HuH-7 (cell line): ENCODE measurements at regions not wholly inside any gene's neighbourhood (a gene's known extent, or its start where the extent isn't known, plus 50 kb on each side); places are given as distances from the start of the nearest gene placed in this dataset.
A peak's percentile ranks its signal among the peaks of the same experiment; 100 is the strongest.

Experiments used
- DNase-seq: peaks from one replicate; pipeline ENCODE4 v3.0.0; 2011; ENCODE audit warnings: low spot score

DNA sequence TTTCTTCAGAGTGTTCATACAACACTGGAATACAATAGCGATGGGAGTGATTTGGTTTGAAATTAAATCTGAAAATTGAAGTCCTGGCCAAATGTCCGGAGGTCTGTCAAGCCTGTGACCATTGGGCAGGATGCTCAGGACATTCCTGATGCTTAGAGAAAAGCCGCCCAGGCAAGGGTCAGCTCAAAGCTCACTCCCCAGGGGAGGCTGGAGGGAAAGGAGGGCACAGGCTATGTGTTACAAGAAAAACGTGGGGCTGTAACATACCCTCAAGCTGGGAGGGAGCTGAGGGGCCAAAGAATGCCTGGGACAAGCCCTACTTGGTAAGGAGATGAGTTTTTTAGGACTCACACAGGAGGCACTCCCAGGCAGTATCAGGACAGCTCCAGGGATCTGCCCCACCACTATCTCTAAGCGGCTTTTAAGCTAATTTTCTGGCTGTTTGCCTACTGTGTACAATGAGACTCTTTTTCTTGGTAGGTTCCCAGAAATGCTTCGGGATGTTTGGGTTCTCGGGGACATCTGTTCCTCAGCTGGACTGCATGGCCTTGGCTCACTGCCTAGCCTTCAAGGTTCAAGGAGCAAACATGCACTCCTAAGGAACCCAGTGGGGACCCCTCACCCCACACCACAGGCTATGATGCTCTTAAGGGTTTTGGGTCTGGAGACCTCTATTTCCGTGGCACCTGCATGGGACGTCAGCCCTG is 500.1 kb downstream of the BRD1 start:
- DNase-seq: no peak

DNA sequence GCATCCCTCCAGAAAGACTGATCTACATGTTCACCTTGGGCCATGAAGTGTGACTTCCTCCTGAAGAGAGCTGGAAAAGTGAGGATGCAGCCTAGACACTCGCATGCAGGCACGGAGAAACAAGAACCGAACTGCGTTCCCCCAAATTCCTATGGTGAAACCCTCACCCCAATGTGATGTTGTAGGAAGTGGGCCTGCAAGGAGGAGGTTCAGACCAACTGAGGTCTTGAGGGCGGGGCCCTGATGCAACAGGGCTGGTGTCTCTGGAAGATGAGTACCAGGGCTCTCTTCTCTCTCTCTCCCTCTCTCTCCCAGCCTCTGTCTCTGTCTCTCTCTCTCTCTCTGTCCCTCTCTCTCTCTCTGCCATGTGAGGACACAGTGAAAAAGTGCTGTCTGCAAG is 501.1 kb downstream of the BRD1 start:
- DNase-seq: no peak

DNA sequence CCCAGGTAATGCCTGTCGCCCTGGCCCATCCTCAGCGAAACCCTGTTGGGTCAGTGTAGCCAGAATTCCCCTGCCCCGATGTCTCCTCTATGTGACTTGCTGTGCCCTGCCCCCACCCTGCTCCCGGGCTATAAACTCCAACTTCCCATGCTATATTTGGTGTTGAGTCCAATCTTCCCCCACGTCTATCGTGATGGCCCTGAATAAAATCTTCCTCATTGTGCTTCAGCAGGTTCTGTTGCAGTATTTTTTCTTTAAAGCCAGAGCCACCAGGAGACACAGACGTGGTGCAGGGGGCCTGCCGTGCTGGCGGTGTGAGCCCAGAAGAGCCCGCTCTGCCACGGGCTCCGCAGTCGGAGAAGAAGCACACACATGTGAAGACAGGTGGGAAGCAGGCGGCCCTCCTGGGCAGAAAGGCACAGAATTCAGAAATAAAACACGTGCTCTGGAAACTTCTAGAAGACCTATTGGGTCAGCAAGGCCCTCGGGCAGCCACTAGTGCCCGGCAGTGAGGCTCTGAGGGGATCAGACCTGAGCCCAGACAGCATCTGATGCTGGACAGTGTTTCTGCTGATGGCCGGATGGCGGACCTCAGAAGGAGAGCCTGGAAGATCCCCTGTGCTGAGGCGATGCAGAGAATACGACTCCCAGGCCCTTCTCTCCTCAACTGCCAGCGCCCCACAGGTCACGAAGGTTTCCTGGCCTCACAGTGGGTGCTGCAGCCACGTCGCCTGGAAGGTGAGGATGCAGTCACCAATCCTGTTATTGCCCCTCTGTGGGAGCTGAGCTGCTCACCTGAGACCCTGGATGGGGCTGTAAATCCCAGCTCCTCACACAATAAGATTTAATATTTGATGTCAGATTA is 501.9 kb downstream of the BRD1 start:
- no peak for DNase-seq

DNA sequence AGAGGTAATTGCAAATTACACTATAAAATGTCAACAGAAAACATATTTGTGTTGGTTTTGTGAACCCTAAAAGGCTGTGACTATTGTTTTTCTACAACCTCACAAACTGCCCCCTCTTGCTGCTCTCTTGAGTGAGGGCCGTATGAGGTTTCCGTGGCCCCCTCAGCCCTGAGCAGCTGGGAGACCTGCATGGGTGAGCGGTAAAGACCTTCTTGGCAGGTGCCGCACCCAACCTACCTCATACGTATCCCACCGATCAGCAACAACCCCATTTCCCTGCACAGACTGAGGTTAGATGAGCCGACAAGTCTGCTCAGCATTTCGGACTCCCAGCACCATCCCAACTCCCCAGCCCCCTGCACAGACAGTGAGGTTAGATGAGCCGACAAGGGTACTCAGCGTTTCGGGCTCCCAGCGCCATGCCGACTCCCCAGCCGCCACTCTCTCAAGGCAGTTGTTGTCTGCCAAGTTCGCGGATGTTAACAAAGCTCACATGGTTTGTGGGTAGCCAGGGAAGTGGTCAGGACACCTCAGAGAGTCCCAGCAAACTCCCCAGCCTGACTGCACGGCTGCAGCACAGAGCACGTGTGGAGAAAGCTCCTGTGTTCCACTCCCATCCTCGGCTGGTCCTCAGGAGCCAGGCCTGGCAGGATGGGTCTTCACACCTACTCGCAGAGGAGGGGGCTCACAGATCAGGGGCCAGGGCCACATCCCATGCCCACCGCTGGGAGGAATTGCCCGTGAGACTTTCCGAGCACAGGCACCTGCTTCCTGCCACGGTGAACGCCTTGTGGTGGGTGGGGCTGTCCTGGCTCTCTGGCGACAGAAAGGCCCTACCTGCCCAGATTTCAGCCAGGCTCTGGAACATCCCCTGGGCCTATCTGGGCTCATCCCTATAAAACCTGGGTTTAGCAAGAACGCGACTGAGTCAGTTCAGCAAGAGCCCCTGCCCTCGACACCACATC is 502.9 kb downstream of the BRD1 start:
- DNase-seq: no peak

GRCh38 chr22:49323751-49324415 is 503.8 kb downstream of the BRD1 start:
- no peak for DNase-seq

DNA sequence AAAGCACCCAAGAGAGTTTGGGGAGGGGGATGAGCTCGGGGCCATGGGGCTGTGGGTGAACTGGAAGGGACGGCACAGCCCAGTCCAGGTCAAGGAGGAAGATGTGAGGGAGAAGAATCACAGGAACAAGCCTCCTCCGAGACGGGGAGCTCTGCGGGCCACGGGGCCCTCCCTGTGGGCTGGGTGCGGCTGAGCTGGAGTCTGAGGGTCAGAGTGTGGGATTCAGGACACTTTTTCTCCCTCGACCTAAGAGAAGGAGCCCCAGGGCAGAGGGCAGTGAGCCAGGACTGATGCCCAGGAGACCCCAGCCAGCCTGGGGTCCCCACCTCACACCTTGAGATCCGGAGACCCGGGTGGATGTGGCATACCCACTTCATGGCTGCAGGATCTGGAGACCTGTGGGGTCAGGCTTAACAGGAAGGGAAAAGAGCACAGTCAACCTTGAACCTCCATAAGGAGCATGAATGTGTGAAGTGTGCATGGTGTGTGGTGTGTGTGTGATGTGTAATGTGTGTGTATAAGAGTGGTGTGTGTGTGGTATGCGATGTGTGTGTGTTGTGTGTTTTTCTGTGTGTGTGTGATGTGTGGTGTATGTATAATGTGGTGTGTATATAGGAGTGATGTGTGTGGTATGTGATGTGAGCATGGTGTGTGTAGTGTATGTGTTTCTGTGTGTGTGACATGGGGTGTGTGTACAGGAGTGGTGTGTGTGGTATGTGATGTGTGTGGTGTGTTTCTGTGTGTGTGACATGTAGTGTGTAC is 504.6 kb downstream of the BRD1 start:
- DNase-seq: no peak

GRCh38 chr22:49322231-49322630 is 505.4 kb downstream of the BRD1 start:
- no peak for DNase-seq

- no peak for DNase-seq
Observed at GRCh38 chr22:49321477-49322055, 506.1 kb downstream of the BRD1 start.

- no peak for DNase-seq
Observed at GRCh38 chr22:49320714-49321476, 506.8 kb downstream of the BRD1 start.

DNA sequence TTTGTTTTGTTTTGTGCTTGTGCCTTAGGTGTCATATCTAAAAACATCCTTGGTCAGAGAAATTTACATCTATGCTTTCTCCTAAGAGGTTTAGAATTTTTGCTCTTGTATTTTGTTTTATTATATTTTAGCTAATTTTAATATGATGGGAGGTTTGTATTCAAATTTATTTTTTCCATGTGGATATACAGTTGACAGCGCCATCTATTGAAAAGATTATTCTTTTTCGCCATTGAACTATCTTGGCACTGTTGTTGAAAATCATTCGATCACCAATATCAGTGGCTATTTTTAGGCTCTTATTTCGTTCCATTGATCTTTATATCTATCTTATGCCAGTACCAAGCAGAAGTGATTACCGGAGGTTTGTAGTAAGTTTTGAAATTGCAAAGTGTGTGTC is 510.3 kb downstream of the BRD1 start:
- no peak for DNase-seq

GRCh38 chr22:49312601-49313000 is 515.1 kb downstream of the BRD1 start:
- DNase-seq: no peak

DNA sequence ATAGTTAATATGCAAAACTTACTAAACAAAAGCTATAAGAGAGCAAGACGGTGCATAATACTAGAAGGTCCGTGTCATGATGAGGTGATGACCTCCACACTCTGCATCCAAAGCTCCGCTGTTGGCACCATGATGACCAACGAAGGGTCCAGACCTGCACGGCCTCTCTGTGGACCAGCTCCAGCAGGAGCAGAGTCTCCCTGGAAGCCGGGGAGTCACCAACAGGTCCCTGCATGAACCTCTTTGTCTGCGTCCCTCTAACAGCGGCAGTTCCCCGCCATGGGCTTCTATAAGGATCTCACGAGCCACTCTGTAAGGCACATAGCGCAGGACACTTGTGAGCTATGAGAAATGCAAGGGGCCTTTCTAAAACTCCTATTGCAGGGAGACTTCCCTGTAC is 517.3 kb downstream of the BRD1 start:
- no peak for DNase-seq

GRCh38 chr22:49308300-49308699 is 519.4 kb downstream of the BRD1 start:
- DNase-seq: no peak

DNA sequence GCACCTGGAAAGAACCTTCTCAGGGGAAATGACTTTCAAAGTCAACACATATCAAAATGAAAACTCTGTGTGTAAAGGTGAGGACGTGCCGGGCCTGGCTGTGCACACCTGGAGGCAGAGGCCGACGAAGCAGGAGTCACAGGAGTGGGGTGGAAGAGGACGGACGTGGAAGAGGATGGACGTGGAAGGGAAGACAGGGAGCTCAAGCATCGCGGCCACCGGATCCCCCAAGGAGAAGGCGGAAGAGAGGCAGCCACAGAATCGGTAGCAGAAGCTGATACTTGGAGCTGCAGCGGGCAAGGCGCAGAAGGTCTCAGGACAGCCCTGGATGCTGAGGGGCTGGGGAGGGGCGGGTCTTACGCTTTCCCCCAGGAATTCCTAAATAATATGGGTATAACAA is 519.8 kb downstream of the BRD1 start:
- DNase-seq: no peak

- DNase-seq: no peak
Observed at GRCh38 chr22:49307481-49307830, 520.2 kb downstream of the BRD1 start.

DNA sequence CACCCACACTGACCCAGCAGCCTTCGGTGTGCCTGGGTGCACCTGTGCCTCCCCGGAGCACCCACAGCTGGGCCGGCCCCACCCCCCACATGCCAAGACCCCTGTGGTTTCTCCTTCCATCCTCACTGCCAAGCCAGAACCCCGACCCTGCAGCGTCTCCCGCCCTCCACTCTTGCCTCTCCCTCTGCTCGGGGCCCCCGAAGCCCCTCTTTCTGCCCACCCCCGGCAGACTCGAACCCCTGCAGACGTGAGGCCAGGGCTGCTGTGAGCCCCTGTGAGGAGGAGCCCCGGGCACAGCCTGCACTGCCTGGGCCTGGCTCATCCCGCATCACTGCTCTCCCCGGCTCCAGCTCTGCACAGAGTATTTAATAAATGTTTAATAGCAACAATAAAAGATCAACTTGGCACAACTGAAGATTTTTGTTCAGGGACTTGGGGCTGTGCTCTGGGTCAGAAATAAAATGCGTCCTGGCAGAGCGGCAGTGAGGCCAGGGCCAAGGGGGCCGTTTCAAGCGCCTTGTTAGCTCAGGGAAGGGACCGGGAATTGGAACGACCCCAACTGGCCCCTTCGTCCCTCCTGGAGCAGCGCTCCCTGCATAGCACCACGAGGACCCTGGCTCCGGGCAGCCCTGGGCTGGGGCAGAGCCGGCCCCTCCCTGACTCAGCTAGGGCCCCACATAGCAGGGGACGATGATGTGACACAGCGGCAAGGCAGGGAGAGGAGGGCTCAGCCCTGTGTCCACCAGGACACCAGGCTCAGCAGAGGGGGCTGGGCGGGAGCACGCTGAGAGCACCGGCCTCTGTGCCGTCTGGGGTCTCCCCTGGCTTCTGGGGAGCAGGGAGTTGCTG is 520.8 kb downstream of the BRD1 start:
- DNase-seq: no peak

GRCh38 chr22:49305966-49306631 is 521.6 kb downstream of the BRD1 start:
- DNase-seq: no peak

DNA sequence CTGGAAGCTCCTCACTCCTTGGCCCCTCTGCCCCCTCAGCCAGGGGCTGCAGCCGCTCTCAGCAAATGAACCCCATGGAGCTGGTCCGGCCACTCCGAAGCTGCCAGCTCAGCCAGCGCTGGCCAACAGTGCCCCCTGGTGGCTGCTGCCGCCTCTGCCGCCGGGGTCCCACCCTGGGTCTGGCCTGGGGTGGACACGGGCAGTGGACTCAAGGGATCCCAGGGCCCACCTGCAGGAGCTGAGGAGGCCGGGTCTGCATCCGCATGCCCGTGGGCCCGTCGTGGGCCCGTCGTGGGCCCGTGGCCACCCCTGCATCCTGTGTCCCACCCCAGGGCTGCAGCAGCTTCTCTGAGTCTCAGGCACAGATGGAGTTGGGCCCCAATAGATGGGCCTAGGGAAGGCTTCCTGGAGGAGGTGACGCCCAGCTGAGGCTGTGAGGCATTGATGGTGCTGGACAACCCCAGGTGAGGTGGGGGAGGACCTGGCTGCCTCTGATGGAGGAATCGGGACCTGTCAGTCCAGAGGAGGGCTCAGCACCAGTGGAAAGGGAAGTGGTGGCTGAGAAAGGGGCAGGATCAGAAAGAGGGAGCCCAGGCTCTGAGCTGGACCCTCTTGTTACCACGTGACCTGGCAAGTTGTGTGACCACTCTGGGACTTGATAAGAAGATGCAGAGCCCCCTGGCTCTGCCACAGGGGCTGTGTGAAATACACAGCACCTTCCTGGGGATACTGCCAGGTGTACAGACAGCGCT is 522.3 kb downstream of the BRD1 start:
- peak; percentile 90 for DNase-seq
